ENCODE measurements at regions not wholly inside any gene's neighbourhood (a gene's known extent, or its start where the extent isn't known, plus 50 kb on each side); places are given as distances from the start of the nearest gene placed in this dataset.

- H3K36me3 ChIP-seq (ENCODE audit: insufficient read depth, low read length): no peaks in the 10 kb centered on the region
- H3K27me3 ChIP-seq (ENCODE audit: low read length): no peaks in the 10 kb centered on the region
- H3K4me3 ChIP-seq (ENCODE audit: low read length): no peak overlapping the region
- no peak for DNase-seq
- H3K9ac ChIP-seq (ENCODE audit: low read length): no peak overlapping the region
- H3K9me3 ChIP-seq (ENCODE audit: low read length): no peaks in the 10 kb centered on the region
- H3K79me2 ChIP-seq (ENCODE audit: low read length): no peaks in the 10 kb centered on the region
- no peaks in the 10 kb centered on the region for H3K9me2 ChIP-seq (replicated peaks; ENCODE audit: insufficient read depth, low read length)
- H4K20me1 ChIP-seq (ENCODE audit: insufficient read depth, low read depth, low read length): no peaks in the 10 kb centered on the region
- H3K4me2 ChIP-seq (ENCODE audit: low read depth, low read length, poor library complexity, severe bottlenecking): no peak overlapping the region
- no peak overlapping the region for H3K27ac ChIP-seq (ENCODE audit: low read length)
- H3K4me1 ChIP-seq (ENCODE audit: low read length): no peaks in the 10 kb centered on the region
- H2AFZ ChIP-seq (ENCODE audit: low read length): no peak overlapping the region
Measured at GRCh38 chr6:167710363-167710920, 116.3 kb upstream of the AFDN start.

DNA sequence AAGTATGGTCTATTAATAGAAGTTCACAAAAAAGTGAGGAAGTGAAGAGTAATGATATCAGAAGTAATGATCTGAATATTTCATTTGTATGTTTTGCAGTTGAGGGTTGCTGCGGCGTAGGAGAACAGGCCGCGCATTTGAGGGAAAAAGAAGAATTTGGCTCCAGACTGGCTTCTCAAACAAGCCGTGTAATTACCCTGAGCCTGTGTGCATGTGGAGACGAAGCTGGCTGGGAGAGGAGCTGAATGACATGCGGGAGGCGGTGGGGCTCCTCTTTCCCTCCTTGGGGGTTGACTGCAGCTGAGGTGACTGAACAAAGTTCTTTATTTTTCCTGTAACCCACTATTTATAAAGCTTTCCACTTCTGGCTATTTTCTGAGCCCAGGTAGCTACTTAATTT, 115.5 kb upstream of the AFDN start:
- Histone ChIP-seq H3K4me2 (ENCODE audit: low read depth, low read length, poor library complexity, severe bottlenecking) (no peak overlapping the region), H3K9me3 (ENCODE audit: low read length) (no peaks in the 10 kb centered on the region), H3K9ac (ENCODE audit: low read length) (no peak overlapping the region), H3K9me2 (replicated peaks; ENCODE audit: insufficient read depth, low read length) (no peaks in the 10 kb centered on the region), H3K27ac (ENCODE audit: low read length) (no peak overlapping the region), H3K36me3 (ENCODE audit: insufficient read depth, low read length) (no peaks in the 10 kb centered on the region), H3K4me1 (ENCODE audit: low read length) (no peaks in the 10 kb centered on the region), H3K79me2 (ENCODE audit: low read length) (no peaks in the 10 kb centered on the region), H3K27me3 (ENCODE audit: low read length) (no peaks in the 10 kb centered on the region), H4K20me1 (ENCODE audit: insufficient read depth, low read depth, low read length) (no peaks in the 10 kb centered on the region), H2AFZ (ENCODE audit: low read length) (no peak overlapping the region), H3K4me3 (ENCODE audit: low read length) (no peak overlapping the region)
- no peak for DNase-seq

DNA sequence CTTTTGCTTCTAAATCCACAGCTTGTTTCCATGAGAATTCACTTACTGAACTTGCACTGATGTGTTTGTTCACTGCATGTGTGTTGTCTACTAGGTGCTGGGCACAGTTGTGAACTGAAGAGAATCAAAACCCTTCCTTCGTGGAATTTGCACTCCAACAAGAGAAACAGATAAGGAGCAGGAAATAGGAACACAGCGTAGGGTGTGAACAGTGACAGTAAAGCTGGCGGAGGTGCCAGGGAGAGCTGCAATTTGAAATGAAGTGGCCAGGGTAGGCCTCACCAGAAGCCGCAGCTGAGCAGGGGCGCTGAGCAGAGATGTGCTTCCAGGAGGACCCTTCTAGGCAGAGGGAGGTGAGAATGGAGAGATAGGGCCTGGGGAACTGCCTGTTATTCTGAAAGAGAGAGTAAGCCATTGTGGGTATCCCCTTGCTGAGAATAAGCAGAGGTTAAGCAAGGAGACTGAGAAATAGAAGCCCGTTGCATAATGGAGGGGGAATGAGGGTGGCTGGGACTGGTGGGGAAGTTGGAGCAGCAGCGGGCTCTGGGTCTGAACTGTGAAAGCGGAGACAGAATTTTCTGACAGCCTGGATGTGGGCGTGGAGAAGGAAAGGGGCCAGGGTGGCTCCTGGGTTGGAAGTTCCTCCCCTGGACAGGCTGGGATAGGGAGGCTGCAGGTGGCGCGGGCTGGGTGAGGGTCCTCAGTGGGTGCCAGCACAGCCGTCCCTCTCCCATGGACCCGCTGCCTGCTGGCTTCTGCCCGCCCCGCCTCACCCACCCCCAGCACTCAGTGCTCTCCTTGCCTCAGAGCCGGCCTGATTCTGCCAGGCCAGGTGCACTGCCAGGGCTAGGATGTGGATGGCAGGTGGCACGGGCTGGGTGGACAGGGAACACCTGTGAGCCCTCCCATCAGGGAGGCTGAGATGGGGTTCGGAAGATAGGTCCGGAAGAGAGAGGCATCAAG, 114.7 kb upstream of the AFDN start:
- H4K20me1 ChIP-seq (ENCODE audit: insufficient read depth, low read depth, low read length): no peaks in the 10 kb centered on the region
- no peak overlapping the region for H3K4me3 ChIP-seq (ENCODE audit: low read length)
- no peaks in the 10 kb centered on the region for H3K4me1 ChIP-seq (ENCODE audit: low read length)
- no peak overlapping the region for H2AFZ ChIP-seq (ENCODE audit: low read length)
- H3K9me2 ChIP-seq (replicated peaks; ENCODE audit: insufficient read depth, low read length): no peaks in the 10 kb centered on the region
- no peak for DNase-seq
- H3K4me2 ChIP-seq (ENCODE audit: low read depth, low read length, poor library complexity, severe bottlenecking): no peak overlapping the region
- H3K9me3 ChIP-seq (ENCODE audit: low read length): no peaks in the 10 kb centered on the region
- no peak overlapping the region for H3K9ac ChIP-seq (ENCODE audit: low read length)
- no peak overlapping the region for H3K27ac ChIP-seq (ENCODE audit: low read length)
- H3K79me2 ChIP-seq (ENCODE audit: low read length): no peaks in the 10 kb centered on the region
- H3K27me3 ChIP-seq (ENCODE audit: low read length): no peaks in the 10 kb centered on the region
- H3K36me3 ChIP-seq (ENCODE audit: insufficient read depth, low read length): no peaks in the 10 kb centered on the region

- Histone ChIP-seq H3K4me1 (ENCODE audit: low read length) (no peaks in the 10 kb centered on the region), H3K79me2 (ENCODE audit: low read length) (no peaks in the 10 kb centered on the region), H3K9me2 (replicated peaks; ENCODE audit: insufficient read depth, low read length) (no peaks in the 10 kb centered on the region), H3K9me3 (ENCODE audit: low read length) (no peaks in the 10 kb centered on the region), H3K4me3 (ENCODE audit: low read length) (no peak overlapping the region), H3K27ac (ENCODE audit: low read length) (no peak overlapping the region), H3K36me3 (ENCODE audit: insufficient read depth, low read length) (no peaks in the 10 kb centered on the region), H4K20me1 (ENCODE audit: insufficient read depth, low read depth, low read length) (no peaks in the 10 kb centered on the region), H3K4me2 (ENCODE audit: low read depth, low read length, poor library complexity, severe bottlenecking) (no peak overlapping the region), H2AFZ (ENCODE audit: low read length) (no peak overlapping the region), H3K27me3 (ENCODE audit: low read length) (no peaks in the 10 kb centered on the region), H3K9ac (ENCODE audit: low read length) (no peak overlapping the region)
- DNase-seq: no peak
Measured at GRCh38 chr6:167712731-167713475, 113.8 kb upstream of the AFDN start.

- no peaks in the 10 kb centered on the region for H3K79me2 ChIP-seq (ENCODE audit: low read length)
- no peaks in the 10 kb centered on the region for H4K20me1 ChIP-seq (ENCODE audit: insufficient read depth, low read depth, low read length)
- no peak for DNase-seq
- no peak overlapping the region for H3K4me2 ChIP-seq (ENCODE audit: low read depth, low read length, poor library complexity, severe bottlenecking)
- no peak overlapping the region for H3K4me3 ChIP-seq (ENCODE audit: low read length)
- no peak overlapping the region for H2AFZ ChIP-seq (ENCODE audit: low read length)
- H3K4me1 ChIP-seq (ENCODE audit: low read length): no peaks in the 10 kb centered on the region
- H3K27me3 ChIP-seq (ENCODE audit: low read length): no peaks in the 10 kb centered on the region
- H3K9ac ChIP-seq (ENCODE audit: low read length): no peak overlapping the region
- H3K36me3 ChIP-seq (ENCODE audit: insufficient read depth, low read length): no peaks in the 10 kb centered on the region
- H3K27ac ChIP-seq (ENCODE audit: low read length): no peak overlapping the region
- no peaks in the 10 kb centered on the region for H3K9me2 ChIP-seq (replicated peaks; ENCODE audit: insufficient read depth, low read length)
- H3K9me3 ChIP-seq (ENCODE audit: low read length): no peaks in the 10 kb centered on the region
Measured at GRCh38 chr6:167714152-167714551, 112.6 kb upstream of the AFDN start.

DNA sequence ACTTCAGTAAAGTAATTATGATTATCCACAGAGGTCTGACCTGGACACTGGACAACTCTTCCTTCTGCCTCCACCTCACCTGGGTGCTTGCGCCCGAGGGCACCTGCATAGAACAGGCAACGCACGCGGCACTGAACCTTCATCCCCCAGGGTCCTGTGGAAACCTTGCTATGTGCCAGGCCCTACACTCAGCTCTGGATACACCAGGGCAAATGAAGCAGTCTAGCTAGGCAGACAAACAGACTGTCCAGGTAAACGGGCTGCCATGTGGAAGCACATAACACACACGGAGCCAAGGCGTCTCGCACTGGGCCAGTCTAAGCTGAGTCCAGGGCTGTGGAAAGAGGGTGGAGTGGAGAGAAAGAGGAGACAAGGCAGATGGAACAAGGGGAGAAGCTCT, 109.3 kb upstream of the AFDN start:
- Histone ChIP-seq H3K4me2 (ENCODE audit: low read depth, low read length, poor library complexity, severe bottlenecking) (no peak overlapping the region), H3K9me2 (replicated peaks; ENCODE audit: insufficient read depth, low read length) (no peaks in the 10 kb centered on the region), H3K27me3 (ENCODE audit: low read length) (no peaks in the 10 kb centered on the region), H3K9ac (ENCODE audit: low read length) (no peak overlapping the region), H3K4me3 (ENCODE audit: low read length) (no peak overlapping the region), H3K79me2 (ENCODE audit: low read length) (no peaks in the 10 kb centered on the region), H3K9me3 (ENCODE audit: low read length) (no peaks in the 10 kb centered on the region), H2AFZ (ENCODE audit: low read length) (no peak overlapping the region), H3K4me1 (ENCODE audit: low read length) (no peaks in the 10 kb centered on the region), H3K27ac (ENCODE audit: low read length) (no peak overlapping the region), H3K36me3 (ENCODE audit: insufficient read depth, low read length) (no peaks in the 10 kb centered on the region), H4K20me1 (ENCODE audit: insufficient read depth, low read depth, low read length) (no peaks in the 10 kb centered on the region)
- no peak for DNase-seq

- no peaks in the 10 kb centered on the region for H3K4me1 ChIP-seq (ENCODE audit: low read length)
- H3K4me2 ChIP-seq (ENCODE audit: low read depth, low read length, poor library complexity, severe bottlenecking): no peak overlapping the region
- H3K27ac ChIP-seq (ENCODE audit: low read length): no peak overlapping the region
- no peaks in the 10 kb centered on the region for H3K36me3 ChIP-seq (ENCODE audit: insufficient read depth, low read length)
- DNase-seq: no peak
- H2AFZ ChIP-seq (ENCODE audit: low read length): no peak overlapping the region
- H3K4me3 ChIP-seq (ENCODE audit: low read length): no peak overlapping the region
- H4K20me1 ChIP-seq (ENCODE audit: insufficient read depth, low read depth, low read length): no peaks in the 10 kb centered on the region
- no peaks in the 10 kb centered on the region for H3K9me3 ChIP-seq (ENCODE audit: low read length)
- H3K9me2 ChIP-seq (replicated peaks; ENCODE audit: insufficient read depth, low read length): no peaks in the 10 kb centered on the region
- H3K9ac ChIP-seq (ENCODE audit: low read length): no peak overlapping the region
- H3K27me3 ChIP-seq (ENCODE audit: low read length): no peaks in the 10 kb centered on the region
- no peaks in the 10 kb centered on the region for H3K79me2 ChIP-seq (ENCODE audit: low read length)
Measured at GRCh38 chr6:167717867-167718266, 108.8 kb upstream of the AFDN start.

GRCh38 chr6:167719920-167720319, 106.8 kb upstream of the AFDN start:
- no peak for DNase-seq
- Histone ChIP-seq H3K27me3 (ENCODE audit: low read length) (no peaks in the 10 kb centered on the region), H3K4me2 (ENCODE audit: low read depth, low read length, poor library complexity, severe bottlenecking) (no peak overlapping the region), H2AFZ (ENCODE audit: low read length) (no peak overlapping the region), H3K9me2 (replicated peaks; ENCODE audit: insufficient read depth, low read length) (no peaks in the 10 kb centered on the region), H3K27ac (ENCODE audit: low read length) (no peak overlapping the region), H3K4me1 (ENCODE audit: low read length) (no peaks in the 10 kb centered on the region), H3K4me3 (ENCODE audit: low read length) (no peak overlapping the region), H3K79me2 (ENCODE audit: low read length) (no peaks in the 10 kb centered on the region), H4K20me1 (ENCODE audit: insufficient read depth, low read depth, low read length) (no peaks in the 10 kb centered on the region), H3K36me3 (ENCODE audit: insufficient read depth, low read length) (no peaks in the 10 kb centered on the region), H3K9ac (ENCODE audit: low read length) (no peak overlapping the region), H3K9me3 (ENCODE audit: low read length) (no peaks in the 10 kb centered on the region)

Measured in Karpas-422 (cell line).